Hepatocyte (in vitro differentiated cells): ENCODE measurements at regions not wholly inside any gene's neighbourhood (a gene's known extent, or its start where the extent isn't known, plus 50 kb on each side); places are given as distances from the start of the nearest gene placed in this dataset.
"Not testable (repeated sequence)": the region's sequence is repeated elsewhere in the genome, so short reads cannot be mapped to it uniquely, and the experiment has no call there.

Experiments
- DNase-seq: peaks from one replicate; pipeline ENCODE4 v3.0.0-alpha.2; 2016; ENCODE audit warnings: low spot score
- H2AFZ ChIP-seq: fragments of 200-600 bp; sonication (generic); 2 replicates; pipeline ENCODE4 v1.6.0; 2016; ENCODE audit warnings: antibody characterized with exemption, mild to moderate bottlenecking
- H3K27ac ChIP-seq: fragments of 200-600 bp; sonication (generic); 2 replicates; pipeline ENCODE4 v1.5.1; 2016; ENCODE audit warnings: mild to moderate bottlenecking
- H3K27me3 ChIP-seq: fragments of 200-600 bp; sonication (generic); 2 replicates; pipeline ENCODE4 v1.6.1; 2016
- H3K36me3 ChIP-seq: fragments of 200-600 bp; sonication (generic); replicated peaks from 2 replicates; pipeline ENCODE4 v1.5.1; 2016; ENCODE audit warnings: low read depth; ENCODE audit not compliant: insufficient read depth
- H3K4me1 ChIP-seq: fragments of 200-600 bp; sonication (generic); 2 replicates; pipeline ENCODE4 v1.5.1; 2016; ENCODE audit warnings: mild to moderate bottlenecking, moderate library complexity; ENCODE audit not compliant: insufficient read depth
- H3K4me2 ChIP-seq: fragments of 200-600 bp; sonication (generic); 2 replicates; pipeline ENCODE4 v1.6.0; 2016
- H3K4me3 ChIP-seq: fragments of 200-600 bp; sonication (generic); 2 replicates; pipeline ENCODE4 v1.5.1; 2016; ENCODE audit warnings: mild to moderate bottlenecking
- H3K79me2 ChIP-seq: fragments of 200-600 bp; sonication (generic); 2 replicates; pipeline ENCODE4 v1.6.0; 2017; ENCODE audit warnings: mild to moderate bottlenecking
- H3K9me2 ChIP-seq: fragments of 200-600 bp; sonication (generic); replicated peaks from 2 replicates; pipeline ENCODE4 v1.6.0; 2017; ENCODE audit warnings: mild to moderate bottlenecking; ENCODE audit not compliant: insufficient read depth
- H3K9me3 ChIP-seq: fragments of 200-600 bp; sonication (generic); 2 replicates; pipeline ENCODE4 v1.5.1; 2016; ENCODE audit warnings: low read depth, mild to moderate bottlenecking
- H4K20me1 ChIP-seq: fragments of 200-600 bp; sonication (generic); 2 replicates; pipeline ENCODE4 v1.6.0; 2016; ENCODE audit warnings: mild to moderate bottlenecking; ENCODE audit not compliant: insufficient read depth, poor library complexity, severe bottlenecking
- CTCF ChIP-seq: fragments of 200-600 bp; sonication (generic); IDR thresholded peaks from 2 replicates; pipeline ENCODE4 v1.5.1; 2016; ENCODE audit warnings: antibody characterized with exemption, mild to moderate bottlenecking; ENCODE audit not compliant: poor library complexity
- EZH2 ChIP-seq: fragments of 200-600 bp; sonication (generic); IDR thresholded peaks from 2 replicates; pipeline ENCODE4 v1.6.1; 2016; ENCODE audit warnings: antibody characterized with exemption, mild to moderate bottlenecking, borderline replicate concordance
- EZH2phosphoT487 ChIP-seq: fragments of 200-600 bp; sonication (generic); IDR thresholded peaks from one replicate; pipeline ENCODE4 v1.6.1; 2018; ENCODE audit warnings: antibody characterized with exemption, mild to moderate bottlenecking, low read depth, moderate library complexity; ENCODE audit not compliant: unreplicated experiment, severe bottlenecking
- WGBS: methylation state at CpG from one replicate; pipeline ENCODE4 v1.1.6; 2016; ENCODE audit warnings: low lambda C conversion rate; ENCODE audit errors: missing lambda C conversion rate; 5-methylcytosine and 5-hydroxymethylcytosine counted together

DNA sequence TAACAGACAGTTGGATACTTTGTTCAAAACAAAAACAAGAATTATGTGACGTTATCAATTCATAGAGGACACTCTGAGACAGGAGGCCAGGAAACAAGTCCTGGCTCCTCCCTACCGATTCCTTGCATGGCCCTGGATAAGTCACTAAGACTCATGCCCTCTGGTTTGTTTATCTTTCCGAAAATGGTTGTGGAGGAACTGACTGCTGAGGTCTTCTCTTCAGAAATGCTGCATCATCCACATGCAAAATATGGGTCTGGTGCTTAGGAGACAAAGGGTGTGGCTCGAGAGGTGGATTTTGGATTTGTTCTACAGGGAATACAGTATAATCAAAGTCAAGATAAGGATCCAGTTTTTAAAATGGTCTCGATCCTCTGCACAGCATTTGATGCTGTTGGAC is 130.9 kb downstream of the RELL1 start:
- no peak for TF ChIP-seq EZH2phosphoT487
- TF ChIP-seq EZH2 = no peak
- Histone ChIP-seq H3K27me3 (no peaks in the 10 kb centered on the region), H3K4me3 (no peak overlapping the region), H4K20me1 (no peaks in the 10 kb centered on the region), H3K4me1 (no peaks in the 10 kb centered on the region), H3K9me2 (no peaks in the 10 kb centered on the region), H2AFZ (no peak overlapping the region), H3K9me3 (no peaks in the 10 kb centered on the region), H3K36me3 (no peaks in the 10 kb centered on the region), H3K27ac (no peak overlapping the region), H3K4me2 (no peak overlapping the region), H3K79me2 (no peaks in the 10 kb centered on the region)
- 95% methylated on average over 5 of the region's 5 CpGs for WGBS
- DNase-seq = no peak

- H3K4me2 ChIP-seq, H3K4me3 ChIP-seq, H3K36me3 ChIP-seq, H3K27ac ChIP-seq, H3K9me3 ChIP-seq, H3K27me3 ChIP-seq, H2AFZ ChIP-seq, H4K20me1 ChIP-seq, H3K4me1 ChIP-seq, DNase-seq, H3K9me2 ChIP-seq: not testable (repeated sequence)
- 90% methylated on average over 3 of the region's 3 CpGs for WGBS
- peaks cover 11% of the 10 kb centered on the region for H3K79me2 ChIP-seq
Measured at GRCh38 chr4:37549866-37550265, 136.3 kb downstream of the RELL1 start.

- Histone ChIP-seq H4K20me1 (no peaks in the 10 kb centered on the region), H3K9me2 (no peaks in the 10 kb centered on the region), H3K4me1 (no peaks in the 10 kb centered on the region), H3K4me2 (no peak overlapping the region), H3K27me3 (no peaks in the 10 kb centered on the region), H3K9me3 (no peaks in the 10 kb centered on the region), H2AFZ (no peak overlapping the region), H3K79me2 (peaks cover 16% of the 10 kb centered on the region), H3K36me3 (no peaks in the 10 kb centered on the region), H3K27ac (no peak overlapping the region), H3K4me3 (no peak overlapping the region)
- no peak for DNase-seq
- TF ChIP-seq EZH2 (no peak), EZH2phosphoT487 (no peak), CTCF (no peak)
- WGBS = 94% methylated on average over 6 of the region's 6 CpGs
Measured at GRCh38 chr4:37549041-37549440, 137.1 kb downstream of the RELL1 start.

- WGBS = 99% methylated on average over 12 of the region's 12 CpGs
- H3K4me1 ChIP-seq = no peaks in the 10 kb centered on the region
- no peak overlapping the region for H3K27ac ChIP-seq
- H3K9me3 ChIP-seq = no peaks in the 10 kb centered on the region
- H3K36me3 ChIP-seq = no peaks in the 10 kb centered on the region
- H3K4me2 ChIP-seq = no peak overlapping the region
- no peak overlapping the region for H3K4me3 ChIP-seq
- no peaks in the 10 kb centered on the region for H3K27me3 ChIP-seq
- no peaks in the 10 kb centered on the region for H3K9me2 ChIP-seq
- H3K79me2 ChIP-seq = peaks cover 16% of the 10 kb centered on the region
- no peak overlapping the region for H2AFZ ChIP-seq
- TF ChIP-seq CTCF (no peak), EZH2phosphoT487 (no peak), EZH2 (no peak)
- H4K20me1 ChIP-seq = no peaks in the 10 kb centered on the region
- no peak for DNase-seq
Measured at GRCh38 chr4:37546586-37546985, 139.6 kb downstream of the RELL1 start.
